WTC11 (cell line): ENCODE measurements at regions not wholly inside any gene's neighbourhood (a gene's known extent, or its start where the extent isn't known, plus 50 kb on each side); places are given as distances from the start of the nearest gene placed in this dataset.

Source experiments
- ATAC-seq: fragments of 200-7000 bp; cut with Tn5 transposase; 2 replicates; pipeline ENCODE4 v1.10.0; 2021; ENCODE audit warnings: mild to moderate bottlenecking, moderate library complexity
- CTCF ChIA-PET: fragments of 300-600 bp; sonication (Branson Sonifier 250); formaldehyde crosslinking; loops from one replicate; lab custom pipeline; 2021; ENCODE audit warnings: antibody characterized with exemption; lab: Charles Lee
- POLR2A ChIA-PET: fragments of 350-600 bp; sonication (Branson Sonifier 250); formaldehyde crosslinking; loops from one replicate; lab custom pipeline; 2021; ENCODE audit warnings: antibody characterized with exemption; lab: Charles Lee
- DNase-seq: peaks from one replicate; pipeline ENCODE4 v3.0.0; 2021; ENCODE audit warnings: low spot score
- H3K27ac Mint-ChIP-seq: 2 replicates; pipeline ENCODE4 v1.8.0; 2021; ENCODE audit warnings: mixed read lengths
- H3K27me3 Mint-ChIP-seq: 2 replicates; pipeline ENCODE4 v1.8.0; 2021; ENCODE audit warnings: low read depth, mild to moderate bottlenecking, moderate library complexity, mixed read lengths
- H3K36me3 Mint-ChIP-seq: 2 replicates; pipeline ENCODE4 v1.8.0; 2021; ENCODE audit warnings: mixed read lengths
- H3K4me1 Mint-ChIP-seq: 2 replicates; pipeline ENCODE4 v1.8.0; 2022; ENCODE audit warnings: mixed read lengths
- H3K4me3 Mint-ChIP-seq: 2 replicates; pipeline ENCODE4 v1.8.0; 2021; ENCODE audit warnings: mild to moderate bottlenecking, moderate library complexity, mixed read lengths
- H3K9me3 Mint-ChIP-seq: 2 replicates; pipeline ENCODE4 v1.8.0; 2021; ENCODE audit warnings: mixed read lengths
- E2F1 ChIP-seq: sonication (generic); formaldehyde crosslinking; IDR thresholded peaks from 2 replicates; pipeline ENCODE4 v1.8.0; 2022; ENCODE audit warnings: mild to moderate bottlenecking, missing genetic modification reagents
- EMX1 ChIP-seq: fragments of 250-450 bp; sonication (Bioruptor Pico); IDR thresholded peaks from 2 replicates; pipeline ENCODE4 v1.8.0; 2021; ENCODE audit warnings: mild to moderate bottlenecking
- NFATC4 ChIP-seq: fragments of 250-450 bp; sonication (Bioruptor Pico); IDR thresholded peaks from 2 replicates; pipeline ENCODE4 v1.9.0; 2021; ENCODE audit warnings: mild to moderate bottlenecking
- NR3C1 ChIP-seq: sonication (generic); formaldehyde crosslinking; conservative IDR thresholded peaks from 2 replicates; pipeline ENCODE4 v1.8.1; 2023; ENCODE audit warnings: low read depth, mild to moderate bottlenecking, missing genetic modification reagents
- PRRX2 ChIP-seq: fragments of 250-450 bp; sonication (Bioruptor Pico); IDR thresholded peaks from 2 replicates; pipeline ENCODE4 v1.8.0; 2021; ENCODE audit warnings: mild to moderate bottlenecking
- SOX15 ChIP-seq: fragments of 250-450 bp; sonication (Bioruptor Pico); IDR thresholded peaks from 2 replicates; pipeline ENCODE4 v1.9.0; 2021; ENCODE audit warnings: mild to moderate bottlenecking
- SP1 ChIP-seq: sonication (generic); formaldehyde crosslinking; conservative IDR thresholded peaks from 2 replicates; pipeline ENCODE4 v1.8.1; 2022; ENCODE audit warnings: missing genetic modification reagents
- ZMAT4 ChIP-seq: fragments of 250-450 bp; sonication (Bioruptor Pico); IDR thresholded peaks from 2 replicates; pipeline ENCODE4 v1.9.0; 2021; ENCODE audit warnings: mild to moderate bottlenecking
- ZNF425 ChIP-seq: fragments of 250-450 bp; sonication (Bioruptor Pico); conservative IDR thresholded peaks from 2 replicates; pipeline ENCODE4 v1.9.0; 2021; ENCODE audit warnings: mild to moderate bottlenecking
- ZNF671 ChIP-seq: fragments of 250-450 bp; sonication (Bioruptor Pico); IDR thresholded peaks from 2 replicates; pipeline ENCODE4 v1.8.0; 2021; ENCODE audit warnings: mild to moderate bottlenecking
- TF ChIP-seq, protein P1 (sequence below): fragments of 250-450 bp; sonication (Bioruptor Pico); IDR thresholded peaks from 2 replicates; pipeline ENCODE4 v1.9.0; 2021; ENCODE audit warnings: mild to moderate bottlenecking
- TF ChIP-seq, protein P2 (sequence below): sonication (generic); formaldehyde crosslinking; IDR thresholded peaks from 2 replicates; pipeline ENCODE4 v1.8.0; 2023; ENCODE audit warnings: missing genetic modification reagents

DNA sequence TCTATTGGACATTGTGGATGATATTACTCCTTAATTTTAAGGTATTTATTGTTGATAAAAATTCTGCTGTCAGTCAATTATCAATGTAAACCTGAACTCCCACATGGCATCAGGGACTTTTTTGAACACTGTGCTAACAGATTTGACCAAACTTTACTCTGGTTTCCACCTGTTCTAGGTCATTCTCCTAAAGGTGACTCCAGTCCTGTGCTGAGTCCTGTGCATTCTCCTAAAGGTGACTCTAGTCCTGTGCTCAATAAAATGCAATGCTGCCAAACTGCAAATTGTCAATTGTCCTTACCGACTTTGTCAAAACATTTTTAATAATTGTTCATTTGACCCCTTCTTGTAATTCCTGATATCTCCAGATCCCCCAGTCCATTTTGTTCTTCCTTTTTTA lies 408.4 kb upstream of the EPHA7 start:
- ChIA-PET CTCF (no interaction called here), POLR2A (no interaction called here)
- Mint-ChIP-seq H3K4me1 (peaks cover 55% of the 10 kb centered on the region), H3K4me3 (peak overlapping the region; percentile 33; the same call in 1 of the 2 replicates), H3K27me3 (peaks cover 4% of the 10 kb centered on the region; the same call in 1 of the 2 replicates), H3K27ac (peak overlapping the region; percentile 65), H3K36me3 (peaks cover 47% of the 10 kb centered on the region), H3K9me3 (no peaks in the 10 kb centered on the region)
- TF ChIP-seq, protein P1, sequence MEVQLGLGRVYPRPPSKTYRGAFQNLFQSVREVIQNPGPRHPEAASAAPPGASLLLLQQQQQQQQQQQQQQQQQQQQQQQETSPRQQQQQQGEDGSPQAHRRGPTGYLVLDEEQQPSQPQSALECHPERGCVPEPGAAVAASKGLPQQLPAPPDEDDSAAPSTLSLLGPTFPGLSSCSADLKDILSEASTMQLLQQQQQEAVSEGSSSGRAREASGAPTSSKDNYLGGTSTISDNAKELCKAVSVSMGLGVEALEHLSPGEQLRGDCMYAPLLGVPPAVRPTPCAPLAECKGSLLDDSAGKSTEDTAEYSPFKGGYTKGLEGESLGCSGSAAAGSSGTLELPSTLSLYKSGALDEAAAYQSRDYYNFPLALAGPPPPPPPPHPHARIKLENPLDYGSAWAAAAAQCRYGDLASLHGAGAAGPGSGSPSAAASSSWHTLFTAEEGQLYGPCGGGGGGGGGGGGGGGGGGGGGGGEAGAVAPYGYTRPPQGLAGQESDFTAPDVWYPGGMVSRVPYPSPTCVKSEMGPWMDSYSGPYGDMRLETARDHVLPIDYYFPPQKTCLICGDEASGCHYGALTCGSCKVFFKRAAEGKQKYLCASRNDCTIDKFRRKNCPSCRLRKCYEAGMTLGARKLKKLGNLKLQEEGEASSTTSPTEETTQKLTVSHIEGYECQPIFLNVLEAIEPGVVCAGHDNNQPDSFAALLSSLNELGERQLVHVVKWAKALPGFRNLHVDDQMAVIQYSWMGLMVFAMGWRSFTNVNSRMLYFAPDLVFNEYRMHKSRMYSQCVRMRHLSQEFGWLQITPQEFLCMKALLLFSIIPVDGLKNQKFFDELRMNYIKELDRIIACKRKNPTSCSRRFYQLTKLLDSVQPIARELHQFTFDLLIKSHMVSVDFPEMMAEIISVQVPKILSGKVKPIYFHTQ (CRISPR knock-in tag), result peak; percentile 73
- TF ChIP-seq SP1 (CRISPR knock-in tag) (0 out of 2 replicates have a peak, but pooled peaks have one; percentile 9), ZMAT4 (CRISPR knock-in tag) (peak; percentile 91), SOX15 (CRISPR knock-in tag) (no peak), PRRX2 (CRISPR knock-in tag) (0 out of 2 replicates have a peak, but pooled peaks have one; percentile 12), E2F1 (CRISPR knock-in tag) (no peak), NFATC4 (CRISPR knock-in tag) (peak; percentile 55; the same call in 1 of the 2 replicates)
- ATAC-seq (no peak), DNase-seq (no peak)

DNA sequence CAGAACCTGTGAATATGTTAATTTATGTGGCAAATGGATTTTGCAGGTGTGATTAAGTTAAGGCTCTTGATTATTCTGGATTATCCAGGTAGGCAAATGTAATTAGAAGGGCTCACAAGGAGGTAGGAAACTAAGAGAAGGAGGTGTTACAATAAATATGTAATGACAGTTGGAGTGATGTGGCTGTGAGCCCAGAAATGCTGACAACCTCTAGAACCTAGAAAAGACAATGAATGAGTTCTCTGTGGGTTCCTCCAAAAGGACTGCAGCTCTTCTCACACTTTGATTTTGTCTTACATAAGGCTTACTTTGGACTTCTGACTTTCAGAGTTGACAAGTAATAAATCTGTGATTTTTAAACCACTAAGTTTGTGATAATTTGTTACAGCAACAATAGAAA lies 406.6 kb upstream of the EPHA7 start:
- Mint-ChIP-seq H3K27ac (peak overlapping the region; percentile 75; the same call in 1 of the 2 replicates), H3K36me3 (peaks cover 35% of the 10 kb centered on the region), H3K4me3 (no peak overlapping the region), H3K9me3 (no peaks in the 10 kb centered on the region), H3K4me1 (peaks cover 58% of the 10 kb centered on the region), H3K27me3 (peaks cover 4% of the 10 kb centered on the region; the same call in 1 of the 2 replicates)
- DNase-seq (no peak), ATAC-seq (peak; percentile 11)
- ChIA-PET POLR2A (no interaction called here), CTCF (no interaction called here)
- TF ChIP-seq EMX1 (CRISPR knock-in tag), result peak; percentile 80; the same call in 1 of the 2 replicates
- peak; percentile 60; the same call in 1 of the 2 replicates for TF ChIP-seq NFATC4 (CRISPR knock-in tag)
- TF ChIP-seq, protein P2, sequence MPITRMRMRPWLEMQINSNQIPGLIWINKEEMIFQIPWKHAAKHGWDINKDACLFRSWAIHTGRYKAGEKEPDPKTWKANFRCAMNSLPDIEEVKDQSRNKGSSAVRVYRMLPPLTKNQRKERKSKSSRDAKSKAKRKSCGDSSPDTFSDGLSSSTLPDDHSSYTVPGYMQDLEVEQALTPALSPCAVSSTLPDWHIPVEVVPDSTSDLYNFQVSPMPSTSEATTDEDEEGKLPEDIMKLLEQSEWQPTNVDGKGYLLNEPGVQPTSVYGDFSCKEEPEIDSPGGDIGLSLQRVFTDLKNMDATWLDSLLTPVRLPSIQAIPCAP (CRISPR knock-in tag), result no peak
- TF ChIP-seq ZNF671, result peak; percentile 73; the same call in 1 of the 2 replicates
- peak; percentile 68 for TF ChIP-seq PRRX2 (CRISPR knock-in tag)
- peak; percentile 57; the same call in 1 of the 2 replicates for TF ChIP-seq ZMAT4 (CRISPR knock-in tag)
- TF ChIP-seq, protein P1 (CRISPR knock-in tag), result peak; percentile 71; the same call in 1 of the 2 replicates
- TF ChIP-seq ZNF425, result peak; percentile 25
- TF ChIP-seq NR3C1 (CRISPR knock-in tag), result no peak
